ENCODE measurements at regions not wholly inside any gene's neighbourhood (a gene's known extent, or its start where the extent isn't known, plus 50 kb on each side); places are given as distances from the start of the nearest gene placed in this dataset.

GRCh38 chr6:132190815-132191175 lies 210.5 kb downstream of the MOXD1 start:
- Mint-ChIP-seq H3K4me1 (ENCODE audit: low read depth, unreplicated experiment) (peaks cover 31% of the 10 kb centered on the region), H3K9me3 (ENCODE audit: unreplicated experiment) (peaks cover 2% of the 10 kb centered on the region), H3K4me3 (ENCODE audit: unreplicated experiment) (no peak overlapping the region), H3K27me3 (ENCODE audit: low read depth, unreplicated experiment) (no peaks in the 10 kb centered on the region), H3K27ac (ENCODE audit: unreplicated experiment) (peak overlapping the region; percentile 81), H3K36me3 (ENCODE audit: low read depth, unreplicated experiment) (no peaks in the 10 kb centered on the region)
- no peak overlapping the region for H3K9ac ChIP-seq (ENCODE audit: low read length)
- TF ChIP-seq CTCF (IDR thresholded peaks at IDR 0.05; ENCODE audit: insufficient read depth, low read depth, low read length) (no peak), EZH2 (IDR thresholded peaks at IDR 0.05; ENCODE audit: insufficient read depth, low read length) (no peak)
- FAIRE-seq (no peak), DNase-seq (ENCODE audit: low read depth) (peak; percentile 85)
- no peak overlapping the region for H3K4me3 ChIP-seq (ENCODE audit: insufficient read depth, low read depth, low read length)
- no peaks in the 10 kb centered on the region for H3K9me3 ChIP-seq (ENCODE audit: insufficient read depth, low read depth, low read length)
- H3K27ac ChIP-seq (ENCODE audit: low read depth, low read length): peak overlapping the region; percentile 63
- H3K4me2 ChIP-seq (ENCODE audit: low read length): peak overlapping the region; percentile 54
- peaks cover 33% of the 10 kb centered on the region for H3K4me1 ChIP-seq (ENCODE audit: insufficient read depth, low read length)
- H2AFZ ChIP-seq (ENCODE audit: low read depth, low read length): no peak overlapping the region
- H3K27me3 ChIP-seq (ENCODE audit: insufficient read depth, low read length): no peaks in the 10 kb centered on the region
- no peaks in the 10 kb centered on the region for H3K36me3 ChIP-seq (ENCODE audit: insufficient read depth, low read length)
- H4K20me1 ChIP-seq (ENCODE audit: insufficient read depth, low read length): no peaks in the 10 kb centered on the region
- no peaks in the 10 kb centered on the region for H3K79me2 ChIP-seq (ENCODE audit: insufficient read depth, low read length)

GRCh38 chr6:132190097-132190814 lies 211.0 kb downstream of the MOXD1 start:
- TF ChIP-seq EZH2 (IDR thresholded peaks at IDR 0.05; ENCODE audit: insufficient read depth, low read length): no peak
- Histone ChIP-seq H3K4me2 (ENCODE audit: low read length) (peak overlapping the region; percentile 54), H3K9me3 (ENCODE audit: insufficient read depth, low read depth, low read length) (no peaks in the 10 kb centered on the region), H3K27me3 (ENCODE audit: insufficient read depth, low read length) (no peaks in the 10 kb centered on the region), H3K9ac (ENCODE audit: low read length) (no peak overlapping the region), H2AFZ (ENCODE audit: low read depth, low read length) (no peak overlapping the region), H3K36me3 (ENCODE audit: insufficient read depth, low read length) (no peaks in the 10 kb centered on the region), H3K79me2 (ENCODE audit: insufficient read depth, low read length) (no peaks in the 10 kb centered on the region), H4K20me1 (ENCODE audit: insufficient read depth, low read length) (no peaks in the 10 kb centered on the region), H3K27ac (ENCODE audit: low read depth, low read length) (peak overlapping the region; percentile 63), H3K4me3 (ENCODE audit: insufficient read depth, low read depth, low read length) (no peak overlapping the region), H3K4me1 (ENCODE audit: insufficient read depth, low read length) (peaks cover 33% of the 10 kb centered on the region)
- peak; percentile 93 for FAIRE-seq
- Mint-ChIP-seq H3K36me3 (ENCODE audit: low read depth, unreplicated experiment) (no peaks in the 10 kb centered on the region), H3K9me3 (ENCODE audit: unreplicated experiment) (no peaks in the 10 kb centered on the region), H3K27ac (ENCODE audit: unreplicated experiment) (peak overlapping the region; percentile 81), H3K4me3 (ENCODE audit: unreplicated experiment) (no peak overlapping the region), H3K4me1 (ENCODE audit: low read depth, unreplicated experiment) (peaks cover 31% of the 10 kb centered on the region), H3K27me3 (ENCODE audit: low read depth, unreplicated experiment) (no peaks in the 10 kb centered on the region)
- DNase-seq (ENCODE audit: low read depth): peak; percentile 73

GRCh38 chr6:132188556-132189264 lies 212.6 kb downstream of the MOXD1 start:
- Histone ChIP-seq H3K9me3 (ENCODE audit: insufficient read depth, low read depth, low read length) (no peaks in the 10 kb centered on the region), H3K79me2 (ENCODE audit: insufficient read depth, low read length) (no peaks in the 10 kb centered on the region), H2AFZ (ENCODE audit: low read depth, low read length) (no peak overlapping the region), H3K9ac (ENCODE audit: low read length) (no peak overlapping the region), H3K4me3 (ENCODE audit: insufficient read depth, low read depth, low read length) (no peak overlapping the region), H3K27ac (ENCODE audit: low read depth, low read length) (peak overlapping the region; percentile 63), H3K4me2 (ENCODE audit: low read length) (peak overlapping the region; percentile 45), H4K20me1 (ENCODE audit: insufficient read depth, low read length) (no peaks in the 10 kb centered on the region), H3K36me3 (ENCODE audit: insufficient read depth, low read length) (no peaks in the 10 kb centered on the region), H3K4me1 (ENCODE audit: insufficient read depth, low read length) (peaks cover 33% of the 10 kb centered on the region), H3K27me3 (ENCODE audit: insufficient read depth, low read length) (no peaks in the 10 kb centered on the region)
- FAIRE-seq: peak; percentile 88
- peak overlapping the region; percentile 69 for H3K27ac Mint-ChIP-seq (ENCODE audit: unreplicated experiment)
- TF ChIP-seq EZH2 (IDR thresholded peaks at IDR 0.05; ENCODE audit: insufficient read depth, low read length) (no peak), CTCF (IDR thresholded peaks at IDR 0.05; ENCODE audit: insufficient read depth, low read depth, low read length) (no peak)
- no peaks in the 10 kb centered on the region for H3K27me3 Mint-ChIP-seq (ENCODE audit: low read depth, unreplicated experiment)
- peak; percentile 92 for DNase-seq (ENCODE audit: low read depth)
- peaks cover 8% of the 10 kb centered on the region for H3K9me3 Mint-ChIP-seq (ENCODE audit: unreplicated experiment)
- H3K4me3 Mint-ChIP-seq (ENCODE audit: unreplicated experiment): peak overlapping the region; percentile 57
- H3K4me1 Mint-ChIP-seq (ENCODE audit: low read depth, unreplicated experiment): peaks cover 31% of the 10 kb centered on the region
- H3K36me3 Mint-ChIP-seq (ENCODE audit: low read depth, unreplicated experiment): no peaks in the 10 kb centered on the region
